GM19452 (cell line): ENCODE measurements at regions not wholly inside any gene's neighbourhood (a gene's known extent, or its start where the extent isn't known, plus 50 kb on each side); places are given as distances from the start of the nearest gene placed in this dataset.
"Not testable (repeated sequence)": the region's sequence is repeated elsewhere in the genome, so short reads cannot be mapped to it uniquely, and the experiment has no call there.

ENCODE experiments used
- ATAC-seq: cut with Tn5 transposase; IDR thresholded peaks from one replicate; pipeline ENCODE4 v1.9.1; 2021; ENCODE audit not compliant: unreplicated experiment

- no peak for ATAC-seq
Measured at GRCh38 chr1:29687166-29687565, 450.8 kb downstream of the PTPRU start.

GRCh38 chr1:29686012-29686930 lies 449.9 kb downstream of the PTPRU start:
- ATAC-seq, result no peak

- ATAC-seq, result no peak
Measured at GRCh38 chr1:29685387-29685786, 449.1 kb downstream of the PTPRU start.

- no peak for ATAC-seq
Measured at GRCh38 chr1:29684141-29684540, 447.8 kb downstream of the PTPRU start.

- no peak for ATAC-seq
Measured at GRCh38 chr1:29683472-29683871, 447.1 kb downstream of the PTPRU start.

- ATAC-seq, result no peak
Measured at GRCh38 chr1:29682919-29683295, 446.6 kb downstream of the PTPRU start.

GRCh38 chr1:29682171-29682918 lies 446.0 kb downstream of the PTPRU start:
- no peak for ATAC-seq

- not testable (repeated sequence) for ATAC-seq
Measured at GRCh38 chr1:29681416-29681815, 445.1 kb downstream of the PTPRU start.

- no peak for ATAC-seq
Measured at GRCh38 chr1:29679828-29680558, 443.7 kb downstream of the PTPRU start.

GRCh38 chr1:29679316-29679715 lies 443.0 kb downstream of the PTPRU start:
- no peak for ATAC-seq

GRCh38 chr1:29677028-29678024 lies 441.0 kb downstream of the PTPRU start:
- ATAC-seq, result no peak

- no peak for ATAC-seq
Measured at GRCh38 chr1:29676496-29676895, 440.2 kb downstream of the PTPRU start.

GRCh38 chr1:29675481-29676263 lies 439.4 kb downstream of the PTPRU start:
- ATAC-seq, result no peak

GRCh38 chr1:29674627-29675326 lies 438.5 kb downstream of the PTPRU start:
- no peak for ATAC-seq

GRCh38 chr1:29673669-29674626 lies 437.6 kb downstream of the PTPRU start:
- no peak for ATAC-seq

GRCh38 chr1:29673228-29673500 lies 436.8 kb downstream of the PTPRU start:
- no peak for ATAC-seq

GRCh38 chr1:29672416-29673227 lies 436.3 kb downstream of the PTPRU start:
- ATAC-seq, result no peak
